HepG2 (cell line): ENCODE measurements at regions not wholly inside any gene's neighbourhood (a gene's known extent, or its start where the extent isn't known, plus 50 kb on each side); places are given as distances from the start of the nearest gene placed in this dataset.

Experiments
- CENPX ChIP-seq: sonication (generic); formaldehyde crosslinking; IDR thresholded peaks from 2 replicates; pipeline ENCODE4 v1.9.0; 2021; ENCODE audit warnings: mild to moderate bottlenecking, missing genetic modification reagents, moderate library complexity
- EED ChIP-seq: sonication (generic); formaldehyde crosslinking; IDR thresholded peaks from 2 replicates; pipeline ENCODE4 v1.5.0; 2020; ENCODE audit warnings: mild to moderate bottlenecking, missing genetic modification reagents
- EP300 ChIP-seq, 3 experiments: sonication (generic) in 1 of 3; formaldehyde crosslinking in 1 of 3; IDR thresholded peaks; 2 replicates each; pipeline versions ENCODE4 v1.5.1 to v1.6.1; 2011 to 2020; ENCODE audit warnings: low read depth in 2 of 3, low read length in 2 of 3, borderline replicate concordance in 1 of 3, improper control_type of control experiment in 1 of 3, mild to moderate bottlenecking in 1 of 3, missing genetic modification reagents in 1 of 3, moderate library complexity in 1 of 3
- ESRRA ChIP-seq: sonication (generic); formaldehyde crosslinking; IDR thresholded peaks from 2 replicates; pipeline ENCODE4 v1.5.1; 2020; ENCODE audit warnings: mild to moderate bottlenecking, low read depth, missing genetic modification reagents
- EZH2 ChIP-seq: conservative IDR thresholded peaks from 2 replicates; pipeline ENCODE4 v1.6.1; 2012; ENCODE audit warnings: mild to moderate bottlenecking, low read depth, low read length, moderate library complexity
- FUBP1 ChIP-seq: sonication (generic); formaldehyde crosslinking; IDR thresholded peaks from 2 replicates; pipeline ENCODE4 v1.5.1; 2020; ENCODE audit warnings: missing genetic modification reagents, mild to moderate bottlenecking, borderline replicate concordance
- KDM4B ChIP-seq: sonication (generic); formaldehyde crosslinking; IDR thresholded peaks from 2 replicates; pipeline ENCODE4 v1.4.0; 2020; ENCODE audit warnings: missing genetic modification reagents
- RBAK ChIP-seq: sonication (generic); formaldehyde crosslinking; IDR thresholded peaks from 2 replicates; pipeline ENCODE4 v1.5.1; 2020; ENCODE audit warnings: mild to moderate bottlenecking, missing genetic modification reagents
- RFX5 ChIP-seq: IDR thresholded peaks from 2 replicates; pipeline ENCODE4 v1.6.1; 2011; ENCODE audit warnings: low read depth, low read length, improper control_type of control experiment
- SMC3 ChIP-seq: IDR thresholded peaks from 2 replicates; pipeline ENCODE4 v1.6.1; 2011; ENCODE audit warnings: low read length, improper control_type of control experiment
- TAF1 ChIP-seq: sonication (generic); formaldehyde crosslinking; IDR thresholded peaks from 2 replicates; pipeline ENCODE4 v1.4.0; 2020; ENCODE audit warnings: missing genetic modification reagents
- USF2 ChIP-seq, 2 experiments: sonication (generic) in 1 of 2; formaldehyde crosslinking in 1 of 2; IDR thresholded peaks; 2 replicates each; pipeline versions ENCODE4 v1.5.1 to v1.6.1; 2011 to 2020; ENCODE audit warnings: borderline replicate concordance in 1 of 2, low read depth in 1 of 2, low read length in 1 of 2, mild to moderate bottlenecking in 1 of 2, missing genetic modification reagents in 1 of 2, moderate library complexity in 1 of 2
- XRCC5 ChIP-seq: fragments of 200-400 bp; formaldehyde crosslinking; optimal IDR thresholded peaks from 2 replicates; pipeline ENCODE3; 2017; ENCODE audit warnings: mild to moderate bottlenecking, low read length
- ZFP37 ChIP-seq: sonication (generic); formaldehyde crosslinking; IDR thresholded peaks from 2 replicates; pipeline ENCODE4 v1.4.0; 2020; ENCODE audit warnings: missing genetic modification reagents, borderline replicate concordance

- TF ChIP-seq ESRRA (CRISPR knock-in tag) (no peak), USF2 (IDR thresholded peaks at IDR 0.05; ENCODE audit: low read depth, low read length) (no peak), USF2 (CRISPR knock-in tag; IDR thresholded peaks at IDR 0.05; ENCODE audit: borderline replicate concordance) (no peak), RBAK (CRISPR knock-in tag) (no peak), XRCC5 (peak; percentile 1), RFX5 (no peak), CENPX (CRISPR knock-in tag) (no peak), TAF1 (CRISPR knock-in tag) (no peak), FUBP1 (no peak), EED (CRISPR knock-in tag) (no peak), EP300 (IDR thresholded peaks at IDR 0.05; ENCODE audit: low read depth in 2 of 2, low read length in 2 of 2) (no peak), EP300 (CRISPR knock-in tag; IDR thresholded peaks at IDR 0.05; ENCODE audit: borderline replicate concordance) (no peak), SMC3 (no peak), KDM4B (CRISPR knock-in tag) (no peak), ZFP37 (CRISPR knock-in tag) (no peak), EZH2 (no peak)
These were observed 61.4 kb downstream of the C9orf50 start for GRCh38 chr9:129559506-129559881.
